ENCODE measurements at regions not wholly inside any gene's neighbourhood (a gene's known extent, or its start where the extent isn't known, plus 50 kb on each side); places are given as distances from the start of the nearest gene placed in this dataset.
"Not testable (repeated sequence)": the region's sequence is repeated elsewhere in the genome, so short reads cannot be mapped to it uniquely, and the experiment has no call there.

DNA sequence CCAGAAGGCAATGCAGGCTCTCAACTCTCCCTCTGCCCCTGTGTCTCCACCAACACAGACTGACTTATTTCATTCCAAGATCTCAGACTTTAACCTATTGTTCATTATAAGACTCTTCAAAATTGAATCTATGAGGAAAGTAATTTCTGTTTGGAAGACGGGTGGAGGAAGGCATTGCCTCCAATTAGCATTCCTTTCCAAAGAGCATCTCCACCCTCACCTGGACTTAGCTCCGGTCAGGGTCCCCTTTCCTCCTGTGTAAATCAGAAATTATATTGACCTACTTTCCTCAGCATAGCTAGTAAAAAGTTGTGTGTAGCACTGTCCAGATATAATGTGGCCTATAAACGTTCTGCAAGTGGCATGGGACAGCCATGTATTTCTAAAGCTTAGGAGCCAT lies 230.4 kb upstream of the ACVR2A start:
- Mint-ChIP-seq H3K27me3 (ENCODE audit: insufficient read depth) (peaks cover 3% of the 10 kb centered on the region), H3K4me3 (no peak overlapping the region), H3K36me3 (ENCODE audit: low read depth) (no peaks in the 10 kb centered on the region), H3K9me3 (no peaks in the 10 kb centered on the region), H3K27ac (no peak overlapping the region), H3K4me1 (ENCODE audit: low read depth) (no peaks in the 10 kb centered on the region)
- intact Hi-C loops (cut with micrococcal nuclease): no loop called here
- DNase-seq (ENCODE audit: low spot score): no peak

DNA sequence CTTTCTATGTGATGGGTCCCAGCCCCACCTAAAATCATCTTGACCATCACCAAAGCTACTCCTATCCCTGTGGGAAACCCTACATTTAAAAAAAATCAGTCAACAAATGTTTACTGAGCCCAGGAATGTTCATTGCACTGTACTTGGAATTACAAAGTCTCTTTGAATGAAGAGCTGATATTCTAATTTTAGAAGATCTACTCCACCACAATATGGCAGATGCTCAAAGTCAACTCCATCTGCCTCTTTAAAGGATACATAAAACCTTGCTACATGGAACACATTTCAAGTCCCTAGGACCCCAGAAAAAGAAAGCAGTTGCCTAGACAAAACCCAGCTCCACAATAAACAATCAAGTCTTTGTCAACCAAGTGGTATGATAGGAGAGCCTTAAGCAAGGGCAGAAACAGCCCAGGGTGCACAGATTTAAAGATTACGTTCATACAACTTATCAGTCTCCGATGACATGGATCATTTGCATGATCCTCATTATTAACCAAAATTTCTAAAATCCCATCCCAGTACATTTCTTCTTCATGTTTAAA lies 234.3 kb upstream of the ACVR2A start:
- Mint-ChIP-seq H3K9me3 (peaks cover under 1% of the 10 kb centered on the region), H3K4me3 (no peak overlapping the region), H3K27ac (no peak overlapping the region), H3K27me3 (ENCODE audit: insufficient read depth) (no peaks in the 10 kb centered on the region), H3K36me3 (ENCODE audit: low read depth) (no peaks in the 10 kb centered on the region), H3K4me1 (ENCODE audit: low read depth) (no peaks in the 10 kb centered on the region)
- intact Hi-C loops (cut with micrococcal nuclease): no loop called here
- DNase-seq (ENCODE audit: low spot score): no peak

DNA sequence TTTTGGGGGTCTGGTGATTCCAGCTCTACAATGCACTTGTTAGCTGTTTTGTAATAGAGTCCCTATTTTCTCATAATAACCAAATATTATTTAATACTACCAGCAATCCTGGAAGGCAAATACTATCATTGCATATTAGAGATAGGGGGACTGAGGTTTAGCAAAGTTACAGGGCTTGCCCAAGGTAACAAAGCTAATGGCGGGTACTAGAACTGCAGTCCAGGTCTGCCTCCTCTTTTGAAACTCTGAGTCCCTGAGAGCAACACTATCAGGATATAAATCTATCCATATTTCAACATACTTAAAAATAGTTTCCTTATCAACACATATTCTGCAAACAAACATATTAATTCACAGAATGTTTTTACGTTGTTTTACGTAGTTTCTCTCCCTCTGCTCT lies 235.5 kb upstream of the ACVR2A start:
- no peak overlapping the region for H3K27ac Mint-ChIP-seq
- DNase-seq (ENCODE audit: low spot score): no peak
- H3K4me1 Mint-ChIP-seq (ENCODE audit: low read depth): no peaks in the 10 kb centered on the region
- no peaks in the 10 kb centered on the region for H3K36me3 Mint-ChIP-seq (ENCODE audit: low read depth)
- no peak overlapping the region for H3K4me3 Mint-ChIP-seq
- intact Hi-C loops (cut with micrococcal nuclease): no loop called here
- H3K9me3 Mint-ChIP-seq: peaks cover 4% of the 10 kb centered on the region
- no peaks in the 10 kb centered on the region for H3K27me3 Mint-ChIP-seq (ENCODE audit: insufficient read depth)

DNA sequence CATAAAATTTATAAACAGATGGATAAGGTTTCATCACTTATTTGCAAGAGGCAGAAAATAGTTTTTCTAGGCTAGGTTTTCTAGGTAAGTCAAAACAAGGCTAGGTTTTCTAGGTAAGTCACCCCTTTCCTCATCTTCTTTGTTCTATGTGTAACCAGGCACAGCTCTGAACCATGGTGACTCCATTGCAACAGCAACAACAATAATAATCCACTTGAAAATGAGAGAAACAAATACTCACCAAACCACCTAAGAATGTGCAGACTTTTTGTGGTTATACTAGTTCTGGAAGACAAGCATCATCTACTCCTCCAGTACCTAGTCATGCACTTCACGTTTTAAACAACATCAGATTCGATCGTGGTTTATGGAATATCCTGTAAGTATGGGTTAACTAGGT lies 237.4 kb upstream of the ACVR2A start:
- H3K36me3 Mint-ChIP-seq (ENCODE audit: low read depth): peaks cover 2% of the 10 kb centered on the region
- H3K4me1 Mint-ChIP-seq (ENCODE audit: low read depth): no peaks in the 10 kb centered on the region
- no peak overlapping the region for H3K4me3 Mint-ChIP-seq
- no peaks in the 10 kb centered on the region for H3K27me3 Mint-ChIP-seq (ENCODE audit: insufficient read depth)
- no peak overlapping the region for H3K27ac Mint-ChIP-seq
- intact Hi-C loops (cut with micrococcal nuclease): no loop called here
- no peak for DNase-seq (ENCODE audit: low spot score)
- H3K9me3 Mint-ChIP-seq: peaks cover 8% of the 10 kb centered on the region

DNA sequence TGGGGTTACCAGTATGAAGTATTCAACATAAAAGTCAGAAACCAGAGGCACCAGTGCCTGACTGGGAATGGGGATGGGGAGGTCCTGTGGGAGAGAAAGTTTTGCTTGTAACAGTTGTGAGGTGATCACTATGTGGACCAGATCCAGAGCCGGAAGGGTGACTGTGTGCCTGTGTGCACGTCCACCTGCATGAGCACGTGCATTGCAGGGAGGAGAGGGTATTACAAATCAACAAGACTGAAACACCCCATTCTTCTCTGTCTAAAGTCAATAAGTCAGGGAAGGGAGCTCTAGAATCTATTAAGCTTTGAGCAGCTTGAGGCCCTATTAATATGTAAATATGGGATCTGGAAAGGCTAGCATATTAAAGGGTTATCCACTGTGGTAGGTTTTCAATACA lies 241.0 kb upstream of the ACVR2A start:
- peaks cover 1% of the 10 kb centered on the region for H3K27me3 Mint-ChIP-seq (ENCODE audit: insufficient read depth)
- no peaks in the 10 kb centered on the region for H3K4me1 Mint-ChIP-seq (ENCODE audit: low read depth)
- no peak overlapping the region for H3K27ac Mint-ChIP-seq
- DNase-seq (ENCODE audit: low spot score): no peak
- intact Hi-C loops (cut with micrococcal nuclease): no loop called here
- H3K4me3 Mint-ChIP-seq: no peak overlapping the region
- peaks cover 8% of the 10 kb centered on the region for H3K9me3 Mint-ChIP-seq
- peaks cover 2% of the 10 kb centered on the region for H3K36me3 Mint-ChIP-seq (ENCODE audit: low read depth)

DNA sequence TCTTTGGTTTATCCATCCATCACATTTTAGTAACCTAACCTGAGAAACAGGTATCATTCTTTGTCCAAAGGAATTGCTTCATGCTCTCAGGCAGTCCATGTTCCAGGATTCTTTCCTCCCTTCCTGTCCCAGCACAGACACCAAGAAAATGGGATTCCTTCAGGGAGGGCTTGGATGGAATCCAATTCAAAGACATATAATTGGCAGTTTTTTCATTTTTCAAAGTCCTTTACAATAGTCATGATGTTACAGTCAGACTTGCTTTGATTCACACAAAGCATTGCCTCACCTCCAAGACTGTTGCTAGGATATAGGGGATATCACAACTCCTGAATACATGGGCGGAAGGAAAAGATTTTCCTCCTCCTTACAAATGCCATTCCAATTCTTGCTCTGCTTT lies 241.4 kb upstream of the ACVR2A start:
- Mint-ChIP-seq H3K27me3 (ENCODE audit: insufficient read depth) (peaks cover 1% of the 10 kb centered on the region), H3K4me1 (ENCODE audit: low read depth) (no peaks in the 10 kb centered on the region), H3K9me3 (peaks cover 8% of the 10 kb centered on the region), H3K27ac (no peak overlapping the region), H3K4me3 (no peak overlapping the region), H3K36me3 (ENCODE audit: low read depth) (peaks cover 2% of the 10 kb centered on the region)
- no peak for DNase-seq (ENCODE audit: low spot score)
- intact Hi-C loops (cut with micrococcal nuclease): no loop called here

DNA sequence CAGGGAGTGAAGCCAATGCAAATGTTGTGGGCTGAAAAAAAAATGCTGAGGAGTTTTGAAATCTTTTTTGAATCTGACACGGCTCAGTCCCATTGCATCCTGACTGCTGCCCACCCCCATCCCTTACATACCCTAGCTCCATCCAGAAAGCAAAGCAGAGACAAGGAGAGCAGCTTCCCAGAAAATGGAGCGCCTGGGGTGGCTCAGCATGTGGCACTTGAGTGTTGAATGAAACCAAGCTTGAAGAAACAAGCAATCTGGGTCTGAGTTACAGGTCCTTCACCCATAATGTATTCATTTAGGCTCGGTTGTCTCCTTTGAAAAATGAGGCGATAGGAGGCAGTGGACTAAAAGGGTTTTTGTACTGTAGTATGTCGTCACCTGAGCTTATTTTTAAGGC lies 244.2 kb upstream of the ACVR2A start:
- Mint-ChIP-seq H3K4me1 (ENCODE audit: low read depth) (no peaks in the 10 kb centered on the region), H3K27ac (no peak overlapping the region), H3K27me3 (ENCODE audit: insufficient read depth) (peaks cover 1% of the 10 kb centered on the region), H3K36me3 (ENCODE audit: low read depth) (peaks cover 2% of the 10 kb centered on the region), H3K4me3 (no peak overlapping the region), H3K9me3 (peaks cover 8% of the 10 kb centered on the region)
- intact Hi-C loops (cut with micrococcal nuclease): no loop called here
- DNase-seq (ENCODE audit: low spot score): no peak

DNA sequence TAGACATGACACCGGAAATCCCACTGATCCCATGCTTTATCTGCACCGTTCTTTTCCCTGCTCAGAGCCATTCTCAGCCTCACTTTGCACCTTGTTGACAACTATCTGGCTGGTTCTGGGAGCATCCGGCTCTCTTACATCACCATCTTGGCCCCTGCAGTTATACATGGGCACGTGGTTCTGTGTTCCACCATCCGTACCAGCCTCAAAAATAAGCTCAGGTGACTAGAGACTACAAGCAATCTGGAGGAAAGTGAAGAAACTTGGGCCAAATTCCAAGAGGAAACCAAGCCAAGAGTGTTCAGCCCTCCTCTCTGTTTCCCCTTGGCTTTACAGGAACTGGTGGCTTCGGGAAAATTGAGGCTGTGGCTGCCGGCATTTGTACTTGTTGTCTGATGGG lies 244.6 kb upstream of the ACVR2A start:
- no peak for DNase-seq (ENCODE audit: low spot score)
- Mint-ChIP-seq H3K4me1 (ENCODE audit: low read depth) (no peaks in the 10 kb centered on the region), H3K27me3 (ENCODE audit: insufficient read depth) (peaks cover 1% of the 10 kb centered on the region), H3K36me3 (ENCODE audit: low read depth) (peaks cover 2% of the 10 kb centered on the region), H3K27ac (no peak overlapping the region), H3K4me3 (no peak overlapping the region), H3K9me3 (peaks cover 4% of the 10 kb centered on the region)
- intact Hi-C loops (cut with micrococcal nuclease): no loop called here

DNA sequence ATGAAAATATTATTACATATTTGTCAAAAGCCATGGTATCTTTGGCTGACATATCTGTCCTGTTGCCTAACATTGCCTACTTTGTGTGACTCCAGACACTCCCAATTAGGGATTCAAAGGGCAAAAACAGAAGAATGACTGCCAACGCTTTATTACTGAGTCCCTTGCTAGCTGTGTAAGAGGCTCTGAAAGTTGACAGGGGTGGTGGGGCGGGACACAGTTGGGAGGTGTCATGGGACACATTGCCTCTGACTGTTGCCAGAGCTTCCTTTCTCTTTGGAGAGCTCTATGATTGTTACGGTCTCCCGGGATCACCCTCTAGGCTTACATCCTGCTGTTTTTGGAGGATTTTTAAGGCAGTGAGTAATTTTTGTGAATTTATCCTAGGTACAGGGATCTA lies 249.6 kb upstream of the ACVR2A start:
- no peaks in the 10 kb centered on the region for H3K36me3 Mint-ChIP-seq (ENCODE audit: low read depth)
- H3K4me1 Mint-ChIP-seq (ENCODE audit: low read depth): no peaks in the 10 kb centered on the region
- H3K27me3 Mint-ChIP-seq (ENCODE audit: insufficient read depth): peaks cover 2% of the 10 kb centered on the region
- DNase-seq (ENCODE audit: low spot score): no peak
- intact Hi-C loops (cut with micrococcal nuclease): no loop called here
- H3K27ac Mint-ChIP-seq: no peak overlapping the region
- H3K4me3 Mint-ChIP-seq: no peak overlapping the region
- H3K9me3 Mint-ChIP-seq: peaks cover 12% of the 10 kb centered on the region

DNA sequence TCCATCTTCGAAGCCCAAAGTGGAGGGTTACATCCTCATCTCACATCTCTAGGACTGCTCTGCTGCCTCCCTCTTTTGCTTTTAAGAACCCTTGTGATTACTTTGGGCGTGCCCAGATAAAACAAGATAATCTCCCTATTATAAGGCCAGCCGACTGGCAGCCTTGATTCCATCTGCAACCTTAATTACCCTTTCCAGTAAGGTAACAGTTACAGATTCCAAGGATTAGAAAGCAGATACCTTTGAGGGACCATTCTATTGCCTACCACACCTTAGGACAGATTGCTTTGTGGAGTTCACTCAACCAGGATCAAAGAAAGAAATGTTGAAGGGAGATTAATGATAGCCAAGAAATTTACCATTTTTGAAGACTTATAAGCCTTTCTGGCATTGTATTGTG lies 250.8 kb upstream of the ACVR2A start:
- Mint-ChIP-seq H3K27me3 (ENCODE audit: insufficient read depth) (peaks cover 2% of the 10 kb centered on the region), H3K4me3 (no peak overlapping the region), H3K4me1 (ENCODE audit: low read depth) (no peaks in the 10 kb centered on the region), H3K9me3 (peaks cover 12% of the 10 kb centered on the region), H3K27ac (no peak overlapping the region), H3K36me3 (ENCODE audit: low read depth) (no peaks in the 10 kb centered on the region)
- no peak for DNase-seq (ENCODE audit: low spot score)
- intact Hi-C loops (cut with micrococcal nuclease): no loop called here

DNA sequence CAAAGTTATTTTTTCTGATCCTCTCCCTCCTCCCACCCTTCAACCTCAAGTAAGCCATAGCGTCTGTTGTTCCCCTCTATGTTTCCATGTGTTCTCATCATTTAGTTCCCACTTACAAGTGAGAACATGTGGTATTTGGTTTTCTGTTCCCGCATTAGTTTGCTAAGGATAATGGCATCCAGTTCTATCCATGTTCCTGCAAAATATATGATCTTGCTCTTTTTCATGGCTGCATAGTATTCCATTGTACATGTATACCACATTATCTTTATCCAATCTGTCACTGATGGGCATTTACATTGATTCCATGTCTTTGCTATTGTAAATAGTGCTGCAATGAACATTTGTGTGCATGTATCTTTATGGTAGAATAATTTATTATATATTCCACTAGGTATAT lies 252.0 kb upstream of the ACVR2A start:
- H3K36me3 Mint-ChIP-seq (ENCODE audit: low read depth); H3K4me3 Mint-ChIP-seq; H3K27me3 Mint-ChIP-seq (ENCODE audit: insufficient read depth); DNase-seq (ENCODE audit: low spot score); H3K4me1 Mint-ChIP-seq (ENCODE audit: low read depth); intact Hi-C loops (cut with micrococcal nuclease); H3K27ac Mint-ChIP-seq: not testable (repeated sequence)
- H3K9me3 Mint-ChIP-seq: peaks cover 12% of the 10 kb centered on the region

DNA sequence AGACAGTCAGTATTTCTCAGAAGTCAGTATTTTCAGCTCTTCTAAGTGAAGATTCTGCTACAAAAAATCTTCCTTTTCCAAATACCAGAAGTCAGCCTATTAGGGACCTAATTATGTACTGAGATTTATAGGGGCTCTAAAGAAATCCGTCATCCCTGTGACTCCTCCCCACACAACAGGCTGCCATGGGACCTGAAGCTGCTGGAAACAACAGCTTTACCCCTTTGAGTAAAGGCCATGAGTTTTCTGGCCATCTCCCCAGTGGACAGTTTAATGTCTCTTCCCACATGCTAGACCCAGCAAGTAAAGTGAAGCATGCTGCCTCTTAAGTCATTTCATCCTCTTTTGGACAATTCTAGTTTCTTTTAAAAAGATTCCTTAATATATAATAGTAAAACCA lies 255.7 kb upstream of the ACVR2A start:
- Mint-ChIP-seq H3K4me1 (ENCODE audit: low read depth) (no peaks in the 10 kb centered on the region), H3K4me3 (no peak overlapping the region), H3K27me3 (ENCODE audit: insufficient read depth) (peaks cover 5% of the 10 kb centered on the region), H3K27ac (no peak overlapping the region), H3K36me3 (ENCODE audit: low read depth) (no peaks in the 10 kb centered on the region), H3K9me3 (peaks cover 12% of the 10 kb centered on the region)
- intact Hi-C loops (cut with micrococcal nuclease): no loop called here
- DNase-seq (ENCODE audit: low spot score): no peak

DNA sequence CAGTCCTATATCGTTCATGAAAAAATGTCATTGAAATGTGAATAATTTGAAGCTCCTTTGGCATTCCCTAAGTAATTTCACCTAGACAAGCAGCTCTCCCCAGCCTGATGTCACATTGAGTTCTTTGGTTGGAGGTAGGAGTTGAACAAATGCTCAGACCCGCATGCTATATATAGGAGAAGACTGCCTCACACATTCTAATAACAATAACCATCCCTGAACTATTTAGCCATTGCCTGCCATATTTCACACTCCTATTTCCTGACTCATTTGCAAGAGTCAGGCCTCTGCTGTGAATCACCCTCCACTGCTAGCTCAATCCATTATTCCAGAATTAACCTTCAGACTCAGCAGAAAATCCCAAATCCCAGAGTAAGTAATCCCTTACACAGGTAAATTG lies 256.6 kb upstream of the ACVR2A start:
- H3K9me3 Mint-ChIP-seq: peaks cover 16% of the 10 kb centered on the region
- no peaks in the 10 kb centered on the region for H3K4me1 Mint-ChIP-seq (ENCODE audit: low read depth)
- no peak overlapping the region for H3K4me3 Mint-ChIP-seq
- no peak for DNase-seq (ENCODE audit: low spot score)
- intact Hi-C loops (cut with micrococcal nuclease): no loop called here
- H3K27ac Mint-ChIP-seq: no peak overlapping the region
- H3K27me3 Mint-ChIP-seq (ENCODE audit: insufficient read depth): peaks cover 8% of the 10 kb centered on the region
- no peaks in the 10 kb centered on the region for H3K36me3 Mint-ChIP-seq (ENCODE audit: low read depth)

DNA sequence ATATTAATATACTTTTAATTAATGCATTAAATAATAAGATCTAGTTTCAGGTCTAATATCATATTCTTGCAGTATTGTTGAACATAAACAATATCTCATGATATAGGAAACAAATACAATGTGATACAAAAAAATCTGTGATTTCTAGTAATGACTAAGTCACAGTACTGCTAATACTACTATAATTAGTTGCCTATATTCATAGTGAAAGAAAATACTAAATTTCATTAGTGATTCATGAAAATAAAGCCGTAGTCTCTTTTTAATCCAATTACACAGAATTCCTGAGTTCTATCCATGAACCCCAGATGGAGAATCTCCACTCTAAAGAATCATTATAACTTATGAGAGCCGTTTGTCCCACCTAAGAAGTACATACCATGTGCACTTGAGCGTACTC lies 266.3 kb upstream of the ACVR2A start:
- Mint-ChIP-seq H3K9me3 (peaks cover 4% of the 10 kb centered on the region), H3K4me3 (no peak overlapping the region), H3K36me3 (ENCODE audit: low read depth) (no peaks in the 10 kb centered on the region), H3K27me3 (ENCODE audit: insufficient read depth) (peaks cover 2% of the 10 kb centered on the region), H3K27ac (no peak overlapping the region), H3K4me1 (ENCODE audit: low read depth) (no peaks in the 10 kb centered on the region)
- DNase-seq (ENCODE audit: low spot score): no peak
- intact Hi-C loops (cut with micrococcal nuclease): no loop called here

Data from activated T-helper 1 cell treated with anti-CD3 and anti-CD28 coated beads, Interleukin-12 subunit alpha, Interleukin-12 subunit beta, Interleukin-2, Interleukin-4 antibody, amounts not matched to agents 30 ng/mL and 10 ng/mL and 1 ng/mL, durations not matched to agents 14 hours and 24 hours and 36 hours (primary cell).